ENCODE measurements at regions not wholly inside any gene's neighbourhood (a gene's known extent, or its start where the extent isn't known, plus 50 kb on each side); places are given as distances from the start of the nearest gene placed in this dataset.

DNA sequence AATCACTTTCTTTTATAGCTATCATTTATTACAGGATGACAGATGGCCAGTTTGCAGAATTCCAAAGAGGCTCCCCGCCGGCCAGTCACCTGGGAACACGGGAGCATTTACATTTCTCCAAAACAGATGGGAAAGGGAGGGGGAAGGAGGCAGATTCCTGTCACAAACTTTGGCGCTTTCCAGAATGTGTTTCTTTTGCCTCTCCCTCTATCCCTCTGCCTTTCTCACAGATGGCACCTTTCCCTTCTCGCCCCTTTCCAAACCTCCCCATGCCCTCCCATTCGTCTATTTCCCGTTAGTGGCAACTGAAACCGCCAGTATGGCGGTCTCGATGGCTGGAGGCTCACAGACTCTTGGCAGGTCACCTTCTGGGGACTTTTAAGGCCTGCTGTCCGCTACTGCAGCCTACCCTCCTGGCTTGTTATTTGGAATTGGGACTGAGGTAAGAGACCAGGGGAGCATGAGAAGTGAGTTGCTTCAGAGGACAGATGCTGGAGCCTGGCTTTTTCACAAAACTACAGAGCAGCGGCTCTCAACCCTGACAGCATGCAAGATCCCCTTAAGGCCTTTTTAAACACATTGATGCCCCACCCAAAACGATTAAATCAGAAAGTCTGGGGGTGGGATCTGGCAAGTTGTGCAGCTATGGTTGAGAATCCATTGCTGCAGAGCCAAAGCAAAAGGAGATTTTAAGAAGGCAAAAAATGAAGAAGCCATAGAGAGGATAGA lies 161.5 kb upstream of the VASH1 start:
- Histone ChIP-seq H3K27ac (no peak overlapping the region), H3K36me3 (no peaks in the 10 kb centered on the region), H3K9me3 (no peaks in the 10 kb centered on the region), H3K4me3 (no peak overlapping the region), H3K27me3 (no peaks in the 10 kb centered on the region), H3K4me1 (no peaks in the 10 kb centered on the region)
- intact Hi-C loops (cut with DNase I; ENCODE audit: low total_unique reads), result no loop called here
- DNase-seq, result no peak
- TF ChIP-seq, protein P1, sequence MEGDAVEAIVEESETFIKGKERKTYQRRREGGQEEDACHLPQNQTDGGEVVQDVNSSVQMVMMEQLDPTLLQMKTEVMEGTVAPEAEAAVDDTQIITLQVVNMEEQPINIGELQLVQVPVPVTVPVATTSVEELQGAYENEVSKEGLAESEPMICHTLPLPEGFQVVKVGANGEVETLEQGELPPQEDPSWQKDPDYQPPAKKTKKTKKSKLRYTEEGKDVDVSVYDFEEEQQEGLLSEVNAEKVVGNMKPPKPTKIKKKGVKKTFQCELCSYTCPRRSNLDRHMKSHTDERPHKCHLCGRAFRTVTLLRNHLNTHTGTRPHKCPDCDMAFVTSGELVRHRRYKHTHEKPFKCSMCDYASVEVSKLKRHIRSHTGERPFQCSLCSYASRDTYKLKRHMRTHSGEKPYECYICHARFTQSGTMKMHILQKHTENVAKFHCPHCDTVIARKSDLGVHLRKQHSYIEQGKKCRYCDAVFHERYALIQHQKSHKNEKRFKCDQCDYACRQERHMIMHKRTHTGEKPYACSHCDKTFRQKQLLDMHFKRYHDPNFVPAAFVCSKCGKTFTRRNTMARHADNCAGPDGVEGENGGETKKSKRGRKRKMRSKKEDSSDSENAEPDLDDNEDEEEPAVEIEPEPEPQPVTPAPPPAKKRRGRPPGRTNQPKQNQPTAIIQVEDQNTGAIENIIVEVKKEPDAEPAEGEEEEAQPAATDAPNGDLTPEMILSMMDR (IDR thresholded peaks at IDR 0.05), result no peak
- no peak for TF ChIP-seq POLR2A (IDR thresholded peaks at IDR 0.05)

DNA sequence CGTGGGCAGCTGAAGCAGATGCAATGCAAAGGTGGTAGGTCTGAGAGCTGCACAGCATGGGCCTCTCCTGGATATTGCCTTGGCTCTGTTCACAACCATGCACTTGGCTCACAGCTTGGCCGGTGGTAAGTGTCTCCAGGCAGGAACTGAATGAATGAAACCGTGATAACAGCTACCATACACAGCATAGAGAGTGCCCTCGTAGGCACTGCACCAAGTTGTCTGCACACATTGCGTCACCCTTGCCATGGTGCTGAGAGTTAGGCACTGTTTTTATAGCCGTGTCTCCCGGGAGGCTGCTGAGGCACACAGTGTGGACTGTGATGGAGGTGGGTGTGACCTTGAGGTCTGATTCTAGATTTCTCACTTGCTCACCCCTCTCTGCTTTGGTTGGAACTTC lies 157.6 kb upstream of the VASH1 start:
- TF ChIP-seq, protein P1 (IDR thresholded peaks at IDR 0.05), result no peak
- no peak for TF ChIP-seq POLR2A (IDR thresholded peaks at IDR 0.05)
- intact Hi-C loops (cut with DNase I; ENCODE audit: low total_unique reads), result no loop called here
- Histone ChIP-seq H3K36me3 (no peaks in the 10 kb centered on the region), H3K4me3 (no peak overlapping the region), H3K27ac (no peak overlapping the region), H3K9me3 (no peaks in the 10 kb centered on the region), H3K4me1 (no peaks in the 10 kb centered on the region), H3K27me3 (no peaks in the 10 kb centered on the region)
- no peak for DNase-seq

DNA sequence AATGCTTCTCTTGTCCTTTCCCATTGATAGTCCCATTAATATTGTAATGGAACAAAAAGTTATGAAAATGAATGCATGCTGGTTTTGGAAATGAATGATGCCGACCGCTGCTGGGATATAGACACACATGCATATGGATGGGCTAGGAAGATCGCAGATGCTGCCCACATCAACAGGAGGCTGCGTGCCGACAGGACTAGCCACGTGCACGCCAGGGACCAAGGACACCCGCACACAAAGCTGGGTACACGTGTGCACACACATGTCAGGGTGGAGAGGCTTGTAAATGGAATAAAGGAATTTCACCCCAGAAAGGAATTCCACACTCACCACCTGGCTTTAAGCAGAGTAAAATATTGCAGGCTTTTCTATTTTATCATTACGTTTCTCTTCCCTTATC lies 153.8 kb upstream of the VASH1 start:
- intact Hi-C loops (cut with DNase I; ENCODE audit: low total_unique reads), result no loop called here
- Histone ChIP-seq H3K36me3 (no peaks in the 10 kb centered on the region), H3K27me3 (no peaks in the 10 kb centered on the region), H3K4me3 (no peak overlapping the region), H3K9me3 (no peaks in the 10 kb centered on the region), H3K4me1 (no peaks in the 10 kb centered on the region), H3K27ac (no peak overlapping the region)
- TF ChIP-seq, protein P1 (IDR thresholded peaks at IDR 0.05), result no peak
- no peak for TF ChIP-seq POLR2A (IDR thresholded peaks at IDR 0.05)
- no peak for DNase-seq

DNA sequence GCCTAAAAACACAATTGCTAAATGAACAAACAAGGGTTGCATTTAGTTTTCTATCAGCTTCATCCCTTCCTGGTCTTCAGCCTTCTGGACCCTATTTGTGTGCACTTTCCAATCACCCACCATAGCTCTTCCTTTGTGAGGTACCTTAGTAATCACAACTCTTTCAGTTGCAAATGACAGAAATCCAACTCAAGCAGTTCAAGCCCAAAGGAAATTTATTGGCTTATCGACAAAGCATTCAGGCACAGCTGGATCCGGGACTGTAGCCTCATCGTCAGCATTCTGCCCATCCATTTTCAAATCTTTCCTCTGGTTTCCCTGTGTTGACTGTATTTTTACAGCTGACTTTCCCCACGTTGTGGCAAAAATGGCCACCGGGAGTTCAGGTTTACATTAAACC lies 148.6 kb upstream of the VASH1 start:
- no peak for TF ChIP-seq POLR2A (IDR thresholded peaks at IDR 0.05)
- TF ChIP-seq, protein P1 (IDR thresholded peaks at IDR 0.05), result no peak
- intact Hi-C loops (cut with DNase I; ENCODE audit: low total_unique reads), result no loop called here

DNA sequence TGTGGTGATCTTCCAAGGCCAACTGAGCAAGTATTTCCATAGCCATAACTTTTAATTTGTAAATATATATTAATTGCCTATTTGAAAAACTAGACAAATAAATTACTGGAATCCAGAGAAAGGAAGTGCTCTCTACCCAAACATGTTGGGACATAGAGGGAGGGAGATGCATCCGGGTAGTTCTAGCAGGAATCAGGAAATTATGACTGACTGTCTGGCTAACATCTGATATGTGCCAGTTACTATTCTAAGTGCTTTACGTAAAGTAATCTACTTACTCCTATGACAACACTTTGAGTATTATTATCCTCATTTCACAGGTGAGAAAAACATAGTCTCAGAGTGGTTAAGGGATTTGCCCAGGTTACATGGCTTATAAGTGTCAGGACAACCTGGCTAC lies 147.7 kb upstream of the VASH1 start:
- H3K4me1 ChIP-seq, result no peaks in the 10 kb centered on the region
- no peaks in the 10 kb centered on the region for H3K9me3 ChIP-seq
- TF ChIP-seq, protein P1 (IDR thresholded peaks at IDR 0.05), result no peak
- TF ChIP-seq POLR2A (IDR thresholded peaks at IDR 0.05), result no peak
- no peak overlapping the region for H3K4me3 ChIP-seq
- no peaks in the 10 kb centered on the region for H3K27me3 ChIP-seq
- H3K36me3 ChIP-seq, result no peaks in the 10 kb centered on the region
- no peak overlapping the region for H3K27ac ChIP-seq
- DNase-seq, result no peak
- intact Hi-C loops (cut with DNase I; ENCODE audit: low total_unique reads), result no loop called here

More for the DNA sequence above, 148.6 kb upstream of the VASH1 start:
- Histone ChIP-seq H3K27me3 (no peaks in the 10 kb centered on the region), H3K9me3 (no peaks in the 10 kb centered on the region), H3K4me1 (no peaks in the 10 kb centered on the region), H3K4me3 (no peak overlapping the region), H3K27ac (no peak overlapping the region), H3K36me3 (no peaks in the 10 kb centered on the region)
- DNase-seq, result no peak
